ENCODE measurements at regions not wholly inside any gene's neighbourhood (a gene's known extent, or its start where the extent isn't known, plus 50 kb on each side); places are given as distances from the start of the nearest gene placed in this dataset.
"Not testable (repeated sequence)": the region's sequence is repeated elsewhere in the genome, so short reads cannot be mapped to it uniquely, and the experiment has no call there.

GRCh38 chr2:72078773-72079172, 68.9 kb downstream of the CYP26B1 start:
- DNase-seq (ENCODE audit: low read depth, low spot score), result no peak
- no peak overlapping the region for H3K27ac ChIP-seq

GRCh38 chr2:72077702-72078169, 69.9 kb downstream of the CYP26B1 start:
- H3K27ac ChIP-seq, result no peak overlapping the region
- DNase-seq (ENCODE audit: low read depth, low spot score), result no peak

- H3K27ac ChIP-seq, result not testable (repeated sequence)
These were observed 74.3 kb downstream of the CYP26B1 start for GRCh38 chr2:72073373-72073772.

GRCh38 chr2:72064197-72064596, 83.5 kb downstream of the CYP26B1 start:
- not testable (repeated sequence) for DNase-seq (ENCODE audit: low read depth, low spot score); H3K27ac ChIP-seq

More at GRCh38 chr2:72073373-72073772, 74.3 kb downstream of the CYP26B1 start:
- DNase-seq (ENCODE audit: low read depth, low spot score), result not testable (repeated sequence)

- no peak for DNase-seq (ENCODE audit: low read depth, low spot score)
- H3K27ac ChIP-seq, result no peak overlapping the region
These were observed 85.3 kb downstream of the CYP26B1 start for GRCh38 chr2:72062336-72062735.

GRCh38 chr2:72057308-72057707, 90.4 kb downstream of the CYP26B1 start:
- no peak for DNase-seq (ENCODE audit: low read depth, low spot score)
- H3K27ac ChIP-seq, result no peak overlapping the region

GRCh38 chr2:72051971-72052505, 95.6 kb downstream of the CYP26B1 start:
- no peak overlapping the region for H3K27ac ChIP-seq
- DNase-seq (ENCODE audit: low read depth, low spot score), result no peak

- no peak for DNase-seq (ENCODE audit: low read depth, low spot score)
- no peak overlapping the region for H3K27ac ChIP-seq
These were observed 96.5 kb downstream of the CYP26B1 start for GRCh38 chr2:72051204-72051603.

GRCh38 chr2:72050734-72051133, 96.9 kb downstream of the CYP26B1 start:
- no peak for DNase-seq (ENCODE audit: low read depth, low spot score)
- no peak overlapping the region for H3K27ac ChIP-seq

- H3K27ac ChIP-seq, result no peak overlapping the region
- no peak for DNase-seq (ENCODE audit: low read depth, low spot score)
These were observed 98.7 kb downstream of the CYP26B1 start for GRCh38 chr2:72048881-72049477.

GRCh38 chr2:72043985-72044384, 103.7 kb downstream of the CYP26B1 start:
- no peak overlapping the region for H3K27ac ChIP-seq
- no peak for DNase-seq (ENCODE audit: low read depth, low spot score)

- peak overlapping the region; percentile 63 for H3K27ac ChIP-seq
- peak; percentile 67 for DNase-seq (ENCODE audit: low read depth, low spot score)
These were observed 106.0 kb downstream of the CYP26B1 start for GRCh38 chr2:72041638-72042111.

GRCh38 chr2:72040629-72041571, 106.8 kb downstream of the CYP26B1 start:
- H3K27ac ChIP-seq, result peak overlapping the region; percentile 63
- DNase-seq (ENCODE audit: low read depth, low spot score), result peak; percentile 76

- no peak for DNase-seq (ENCODE audit: low read depth, low spot score)
- no peak overlapping the region for H3K27ac ChIP-seq
These were observed 109.1 kb downstream of the CYP26B1 start for GRCh38 chr2:72038524-72038923.

- DNase-seq (ENCODE audit: low read depth, low spot score), result no peak
- no peak overlapping the region for H3K27ac ChIP-seq
These were observed 110.4 kb downstream of the CYP26B1 start for GRCh38 chr2:72037261-72037666.

- H3K27ac ChIP-seq, result no peak overlapping the region
- no peak for DNase-seq (ENCODE audit: low read depth, low spot score)
These were observed 111.1 kb downstream of the CYP26B1 start for GRCh38 chr2:72036595-72036994.

GRCh38 chr2:72036173-72036545, 111.5 kb downstream of the CYP26B1 start:
- DNase-seq (ENCODE audit: low read depth, low spot score), result no peak
- no peak overlapping the region for H3K27ac ChIP-seq

GRCh38 chr2:72035518-72036172, 112.0 kb downstream of the CYP26B1 start:
- DNase-seq (ENCODE audit: low read depth, low spot score), result no peak
- H3K27ac ChIP-seq, result peak overlapping the region; percentile 9

- H3K27ac ChIP-seq, result no peak overlapping the region
- DNase-seq (ENCODE audit: low read depth, low spot score), result no peak
These were observed 113.1 kb downstream of the CYP26B1 start for GRCh38 chr2:72034353-72035095.

GRCh38 chr2:72033636-72034035, 114.0 kb downstream of the CYP26B1 start:
- no peak for DNase-seq (ENCODE audit: low read depth, low spot score)
- H3K27ac ChIP-seq, result no peak overlapping the region

Data from epithelial cell of prostate (primary cell).